HG02642 (cell line): ENCODE measurements at regions not wholly inside any gene's neighbourhood (a gene's known extent, or its start where the extent isn't known, plus 50 kb on each side); places are given as distances from the start of the nearest gene placed in this dataset.

Experiments used
- ATAC-seq: cut with Tn5 transposase; IDR thresholded peaks from one replicate; pipeline ENCODE4 v1.9.1; 2021; ENCODE audit warnings: mild to moderate bottlenecking; ENCODE audit not compliant: unreplicated experiment, poor library complexity

DNA sequence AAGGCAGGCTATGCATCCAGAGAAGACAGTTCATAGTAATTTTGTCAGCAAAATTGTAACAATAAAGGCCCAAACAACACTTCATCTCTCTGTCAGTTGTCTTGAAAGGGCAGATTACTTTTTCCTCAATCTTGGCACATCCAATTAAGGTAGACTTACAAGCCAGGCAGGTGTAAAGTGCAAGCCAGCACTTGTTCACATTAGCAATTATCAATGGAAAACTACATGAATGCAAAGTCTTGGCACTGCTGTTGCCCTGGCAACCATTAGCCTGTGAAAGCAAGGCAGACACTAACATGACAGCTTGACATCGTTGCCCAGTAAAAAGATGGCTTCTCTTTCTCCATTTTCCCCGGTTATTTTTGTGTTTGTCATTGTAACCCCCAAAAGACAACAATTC lies 677.2 kb upstream of the TENM4 start:
- ATAC-seq = no peak

DNA sequence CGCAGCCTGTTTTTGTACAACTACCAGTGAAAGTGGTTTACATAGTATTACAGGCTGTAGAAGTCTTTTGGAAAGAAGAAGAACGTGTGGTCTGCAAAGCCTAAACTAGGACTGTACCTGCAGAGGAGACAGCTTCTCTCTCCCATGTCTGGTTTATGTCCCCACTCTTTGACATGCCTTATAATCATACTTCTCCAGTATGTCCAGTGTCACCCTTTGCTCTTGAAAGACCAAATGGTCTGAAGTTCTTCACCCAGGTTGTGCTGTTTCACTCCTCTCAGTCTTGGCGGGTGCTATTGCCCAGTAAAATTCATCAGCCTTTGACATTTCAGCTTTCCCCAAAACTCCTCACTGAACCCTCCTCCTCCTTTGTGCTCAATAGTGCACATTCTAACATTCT lies 676.0 kb upstream of the TENM4 start:
- ATAC-seq = no peak

DNA sequence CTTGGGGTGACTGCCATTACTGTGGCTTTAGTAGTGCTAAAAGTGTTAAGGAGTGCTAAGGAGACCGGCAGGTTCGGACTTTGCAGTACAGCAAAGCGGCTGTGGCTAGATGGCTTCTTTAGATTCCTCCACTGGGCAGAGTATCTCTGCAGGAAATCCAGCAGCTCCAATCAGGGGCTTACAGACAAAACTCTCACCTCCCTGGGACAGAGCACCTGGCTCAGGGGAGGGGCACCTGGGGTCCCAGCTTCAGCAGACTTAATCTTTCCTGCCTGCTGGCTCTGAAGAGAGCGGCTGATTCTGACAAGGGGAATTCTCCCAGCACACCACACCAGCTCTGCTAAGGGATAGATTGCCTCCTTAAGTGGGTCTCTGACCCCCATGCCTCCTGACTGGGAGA lies 668.8 kb upstream of the TENM4 start:
- ATAC-seq = no peak

DNA sequence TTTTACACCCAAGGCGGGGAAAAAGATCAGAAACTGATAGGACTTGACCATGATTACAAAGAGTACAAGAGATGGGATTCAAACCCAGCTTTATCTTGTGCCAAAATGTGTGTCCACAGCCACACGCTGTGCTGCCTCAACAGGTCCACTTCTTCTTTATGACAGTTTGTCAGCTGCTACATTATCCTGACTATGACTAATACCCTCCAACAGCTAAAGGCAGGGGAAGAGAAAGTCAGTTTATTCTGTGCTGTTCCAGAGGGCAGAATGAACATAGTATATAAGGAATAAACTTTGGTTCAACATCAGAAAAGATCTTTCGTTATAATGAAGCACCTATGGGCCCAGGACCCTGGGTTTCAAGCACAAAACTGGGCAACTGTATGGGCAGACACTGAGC lies 668.2 kb upstream of the TENM4 start:
- no peak for ATAC-seq

DNA sequence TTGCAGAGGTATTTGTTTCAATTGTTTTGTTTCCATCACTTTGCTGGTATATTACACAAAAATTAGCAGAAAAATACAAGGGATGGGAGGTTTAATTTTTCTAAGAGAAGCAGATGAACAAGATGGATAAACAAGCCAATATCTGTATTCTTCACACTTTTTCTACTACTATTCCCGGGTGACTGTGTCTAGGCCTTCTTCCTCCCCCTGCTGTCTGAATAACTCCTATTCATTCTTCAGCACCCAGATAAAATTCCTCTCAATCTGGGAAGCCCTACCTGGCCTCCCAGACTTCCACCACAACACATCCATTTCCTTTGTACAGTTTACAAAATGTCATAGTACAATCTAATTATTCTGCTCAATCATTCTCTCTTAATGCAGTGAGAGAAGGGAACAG lies 666.6 kb upstream of the TENM4 start:
- no peak for ATAC-seq

DNA sequence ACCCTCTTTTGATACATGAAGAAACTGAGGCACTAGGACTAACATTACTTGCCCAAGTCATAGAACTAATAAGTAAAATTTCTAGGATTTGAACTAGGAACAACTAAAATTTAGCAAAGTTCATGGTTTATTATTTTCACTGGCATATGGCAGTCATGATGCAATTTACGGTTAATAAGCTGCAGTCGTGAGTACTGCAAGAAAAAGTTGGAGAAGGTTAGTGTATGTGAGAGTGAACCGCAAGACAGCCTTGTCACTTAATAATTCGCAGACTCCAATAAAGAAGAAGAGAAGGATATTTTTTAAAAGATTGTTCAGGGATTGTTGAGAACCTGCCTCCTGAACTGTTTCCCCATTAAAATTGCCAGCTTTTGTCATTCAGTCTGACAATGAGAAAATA lies 663.4 kb upstream of the TENM4 start:
- no peak for ATAC-seq

DNA sequence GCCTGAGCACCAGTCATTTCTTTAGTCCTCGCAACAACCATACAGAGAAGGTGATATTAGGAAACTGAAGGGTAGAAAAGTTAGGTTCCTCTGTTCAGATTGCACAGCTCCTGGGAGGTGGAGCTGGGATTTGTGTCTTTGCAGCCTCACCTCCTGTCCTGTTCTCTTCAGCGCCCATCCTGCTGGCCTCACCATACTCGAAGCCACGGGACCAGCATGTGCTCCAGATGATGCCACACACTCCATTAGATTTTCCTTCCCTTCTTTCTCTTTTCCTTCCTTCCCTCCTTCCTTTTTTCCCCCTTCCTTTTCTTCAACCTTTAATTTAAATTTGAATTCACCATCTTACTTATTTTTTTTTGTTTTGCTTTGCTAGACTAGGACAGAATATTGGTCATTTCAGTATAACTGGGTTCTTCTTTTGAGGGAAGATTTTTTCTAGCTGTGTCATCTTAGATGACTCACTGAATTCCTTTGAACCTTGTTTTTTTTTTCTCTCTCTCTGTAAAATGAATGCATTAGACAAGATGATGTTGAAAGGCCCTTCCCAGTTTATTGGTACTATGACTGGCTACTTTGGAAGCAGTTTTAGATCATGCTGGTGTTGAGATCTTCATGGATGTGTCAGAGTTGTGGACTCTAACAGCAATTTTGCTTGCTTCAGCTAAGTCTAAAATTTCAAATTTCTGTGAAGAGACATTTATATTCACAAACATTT lies 662.5 kb upstream of the TENM4 start:
- no peak for ATAC-seq

DNA sequence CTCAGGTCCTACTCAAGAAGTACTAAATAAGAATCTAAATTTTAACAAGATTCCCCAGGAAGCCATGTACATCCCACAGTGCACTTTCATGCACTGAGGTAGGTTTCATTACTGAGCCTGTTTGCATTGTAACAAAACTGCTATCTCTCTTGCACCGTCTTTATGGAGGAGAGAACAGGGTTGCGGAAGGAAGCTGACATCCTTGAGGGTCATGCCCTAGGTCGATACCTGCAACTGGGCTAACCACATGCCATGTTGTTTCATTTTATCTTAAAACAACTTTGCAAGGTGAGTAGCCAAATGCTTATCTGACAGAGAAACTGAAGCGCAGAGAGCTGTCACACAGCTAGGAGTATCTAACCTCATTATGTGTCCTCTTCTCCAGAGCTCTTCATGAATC lies 656.3 kb upstream of the TENM4 start:
- no peak for ATAC-seq

DNA sequence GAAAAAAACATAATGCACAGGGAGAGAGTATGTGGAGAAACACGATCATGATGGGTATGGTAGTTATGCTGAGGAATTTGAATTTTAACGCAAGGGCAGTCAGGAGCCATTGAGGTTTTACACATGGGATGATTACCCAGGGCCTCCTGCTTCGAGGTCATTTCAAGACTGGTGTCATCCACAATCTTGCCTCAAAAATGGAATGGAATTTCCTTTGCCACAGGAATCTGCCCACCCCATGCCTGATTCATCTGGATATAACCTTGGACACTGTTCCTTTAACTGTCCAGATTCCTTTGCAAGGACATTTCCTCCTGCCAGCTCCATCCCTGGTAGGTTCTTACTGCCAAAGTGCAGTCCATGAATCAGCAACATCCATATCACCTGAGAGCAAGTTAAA lies 655.9 kb upstream of the TENM4 start:
- ATAC-seq = no peak

DNA sequence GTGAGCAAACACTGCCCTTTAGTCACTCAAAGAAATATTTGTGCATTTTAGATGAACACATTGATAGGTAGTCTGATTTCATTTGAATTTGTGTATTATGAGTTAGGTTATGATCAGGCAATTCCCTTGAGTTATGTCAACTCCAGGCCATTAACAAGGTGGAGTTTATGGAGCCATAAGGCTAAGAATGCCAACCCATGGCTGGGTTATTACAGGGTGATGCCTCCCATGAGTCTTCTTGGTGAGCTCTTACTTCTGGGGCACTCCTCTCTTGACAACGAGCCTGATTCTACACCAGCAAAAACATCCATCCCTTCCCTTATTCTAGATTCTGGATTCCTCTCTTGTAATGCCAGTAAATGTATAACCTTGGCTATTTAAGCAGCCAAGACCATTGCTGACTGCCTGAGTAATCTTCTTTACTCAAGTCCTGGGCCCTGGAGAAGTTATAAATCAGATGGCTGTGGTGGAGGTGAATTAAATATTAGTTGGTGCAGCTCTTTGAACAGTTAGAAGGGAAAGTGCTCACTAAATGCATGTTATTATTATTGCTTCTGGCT lies 645.7 kb upstream of the TENM4 start:
- no peak for ATAC-seq

DNA sequence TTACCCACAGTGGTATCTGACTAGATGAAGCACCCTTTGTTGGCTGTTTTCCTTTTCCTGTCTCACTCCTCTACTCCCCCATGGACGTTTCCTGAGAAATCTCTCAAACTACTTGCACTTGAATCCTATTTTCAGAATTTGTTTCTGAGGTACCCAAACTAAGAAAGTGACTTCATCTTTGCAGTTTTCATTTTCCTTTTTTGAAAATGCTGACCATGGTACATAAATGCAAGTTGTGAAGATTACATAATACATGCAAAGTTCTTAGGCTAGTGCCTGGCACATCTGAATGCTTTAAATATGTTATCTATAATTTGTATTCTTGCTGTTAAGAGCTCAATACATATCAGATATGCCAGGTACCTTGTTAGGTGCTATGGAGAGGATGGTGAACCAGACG lies 644.7 kb upstream of the TENM4 start:
- no peak for ATAC-seq

DNA sequence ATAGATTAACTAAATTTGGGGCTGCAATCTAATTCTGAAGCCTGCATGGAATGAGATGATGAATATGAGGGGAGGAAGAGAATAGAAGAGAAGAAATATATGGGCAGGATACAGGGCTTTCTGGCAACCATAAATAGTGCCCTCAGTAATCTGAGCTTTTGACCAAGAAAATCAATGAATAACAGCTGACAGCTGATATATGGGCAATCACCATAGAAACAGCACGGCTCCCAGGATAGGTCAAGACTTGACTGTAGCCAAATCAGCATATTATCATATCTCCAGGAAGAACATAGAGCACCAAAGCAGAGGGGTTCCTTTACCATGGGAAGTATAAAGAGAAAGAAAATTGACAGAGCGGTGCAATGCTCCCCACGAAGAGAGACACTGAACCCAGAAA lies 643.8 kb upstream of the TENM4 start:
- ATAC-seq = no peak

DNA sequence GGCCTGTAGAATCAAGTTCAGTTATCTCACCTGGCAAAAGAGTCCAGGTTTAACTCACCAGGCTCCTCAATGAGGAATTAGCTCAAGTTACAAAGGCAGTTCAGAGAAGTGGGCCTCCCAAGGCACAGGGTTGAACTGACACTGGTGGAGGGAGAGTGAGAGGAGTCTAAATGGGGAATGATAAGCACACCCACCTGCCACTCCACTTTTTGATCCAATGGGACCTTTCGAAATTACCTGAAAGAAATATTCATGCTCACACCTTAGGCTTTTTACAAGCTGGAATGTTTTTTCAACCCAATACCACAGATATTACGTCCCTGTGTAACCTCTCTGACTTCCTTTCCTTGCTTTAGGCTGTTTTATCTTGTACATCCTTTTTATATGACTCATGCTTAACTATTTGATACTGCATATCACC lies 642.7 kb upstream of the TENM4 start:
- no peak for ATAC-seq

DNA sequence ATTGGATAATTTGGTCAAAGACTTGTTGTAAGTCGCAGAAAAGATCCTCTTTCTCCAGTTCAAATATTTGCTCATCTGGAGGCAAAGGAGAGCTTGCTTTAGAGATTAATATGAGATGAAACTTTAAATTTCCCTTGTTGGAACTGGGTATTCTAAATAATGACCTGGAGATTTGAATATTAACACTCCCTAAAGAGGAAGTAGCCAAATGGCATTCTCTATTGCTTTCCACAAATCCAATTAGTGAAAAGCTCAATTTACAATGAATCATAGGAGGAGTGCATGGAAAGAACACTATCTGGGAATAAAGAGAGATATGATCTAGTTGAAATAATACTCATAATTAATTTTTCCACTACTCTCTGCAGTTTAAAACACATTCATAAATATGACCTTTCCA lies 641.6 kb upstream of the TENM4 start:
- no peak for ATAC-seq

DNA sequence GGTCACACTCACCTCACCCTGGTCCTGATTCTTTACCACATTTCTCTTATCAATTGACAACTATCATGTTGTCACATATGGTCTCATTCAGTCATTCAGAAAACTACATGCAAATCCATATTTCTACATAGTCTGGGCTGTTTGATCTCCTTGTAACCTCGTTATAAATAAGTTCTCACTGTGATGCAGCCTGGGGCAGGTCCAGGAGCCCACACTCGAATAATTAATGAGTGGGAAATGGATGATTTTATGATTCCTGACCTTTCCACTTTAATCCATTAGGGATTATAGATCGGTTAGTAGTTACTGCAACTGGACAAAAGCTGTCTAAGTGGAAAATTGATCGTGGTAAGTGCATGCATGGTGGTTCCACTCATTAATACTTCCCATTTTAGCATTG lies 636.3 kb upstream of the TENM4 start:
- ATAC-seq = no peak

DNA sequence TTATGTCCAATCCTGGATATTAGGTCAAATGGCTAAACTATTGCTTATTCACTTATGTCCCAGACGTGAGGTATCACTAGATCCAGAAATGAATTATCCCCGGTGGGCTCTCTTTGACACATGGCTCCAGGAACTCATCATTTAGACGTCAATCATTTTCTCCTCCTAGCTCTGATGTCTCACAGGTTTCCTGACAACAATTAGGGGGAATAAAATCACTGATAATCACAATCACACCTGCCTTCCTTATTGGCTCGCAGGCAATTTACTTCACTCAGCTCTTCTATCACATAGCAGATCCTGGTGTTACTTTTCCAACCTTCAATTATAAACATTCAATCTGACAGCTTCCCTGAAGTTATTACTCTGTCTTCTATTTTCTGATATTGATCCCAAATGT lies 634.0 kb upstream of the TENM4 start:
- ATAC-seq = no peak

DNA sequence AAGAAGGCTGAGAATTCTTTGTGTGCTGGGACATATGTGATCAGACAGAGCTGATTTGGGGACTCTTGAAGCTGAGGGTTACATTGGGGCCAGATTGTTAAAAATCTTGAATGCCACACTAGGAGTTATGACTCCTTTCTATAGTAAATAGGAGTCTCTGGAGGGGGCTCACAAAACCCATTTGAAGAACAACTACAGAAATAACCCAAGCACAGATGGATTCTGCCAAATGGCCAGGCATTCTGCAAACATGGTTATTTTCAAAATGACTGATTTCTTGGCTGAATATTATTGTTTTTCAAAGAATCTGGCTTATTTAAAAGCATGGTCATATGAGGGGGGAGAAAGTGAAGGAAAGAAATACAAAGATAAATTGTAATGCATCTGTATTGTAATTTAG lies 625.5 kb upstream of the TENM4 start:
- ATAC-seq = no peak

DNA sequence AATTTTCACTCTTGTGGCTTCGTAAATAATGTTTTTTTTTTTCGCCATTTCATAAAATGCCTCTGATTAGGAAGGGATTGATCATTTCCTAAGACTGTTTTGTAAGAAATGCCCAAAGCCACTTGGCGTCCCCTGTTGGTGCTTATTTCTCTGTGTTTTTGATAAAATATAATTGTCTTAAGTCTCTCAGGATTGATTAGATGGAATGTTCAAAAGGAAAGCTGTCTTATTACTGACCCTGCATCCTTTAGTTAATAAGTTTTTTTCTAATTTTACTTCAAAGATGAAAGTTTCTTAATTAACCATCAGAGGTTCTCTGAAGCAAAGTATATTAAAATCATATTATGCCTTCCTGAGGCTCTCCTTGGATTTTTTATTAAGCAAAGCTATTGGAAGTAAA lies 624.3 kb upstream of the TENM4 start:
- no peak for ATAC-seq

DNA sequence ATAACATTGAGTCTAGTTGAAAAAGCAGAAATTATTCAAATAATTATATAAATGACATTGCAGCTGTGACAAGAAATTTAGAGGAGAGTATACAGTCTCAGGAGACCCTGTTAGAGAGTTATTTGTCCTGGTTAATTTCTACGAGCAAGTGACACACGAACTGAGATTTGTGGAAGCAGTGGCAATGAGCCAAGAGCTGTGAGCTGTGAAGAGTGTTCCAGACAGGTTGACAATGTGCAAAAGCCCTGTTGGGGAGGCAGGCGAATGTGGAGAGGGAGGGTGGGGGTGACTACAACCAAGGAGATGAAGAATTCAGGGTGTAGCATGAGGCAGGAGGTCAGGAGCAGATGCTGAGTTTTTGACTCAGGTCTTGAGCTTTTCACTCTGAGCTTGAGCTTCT lies 620.2 kb upstream of the TENM4 start:
- ATAC-seq = no peak

DNA sequence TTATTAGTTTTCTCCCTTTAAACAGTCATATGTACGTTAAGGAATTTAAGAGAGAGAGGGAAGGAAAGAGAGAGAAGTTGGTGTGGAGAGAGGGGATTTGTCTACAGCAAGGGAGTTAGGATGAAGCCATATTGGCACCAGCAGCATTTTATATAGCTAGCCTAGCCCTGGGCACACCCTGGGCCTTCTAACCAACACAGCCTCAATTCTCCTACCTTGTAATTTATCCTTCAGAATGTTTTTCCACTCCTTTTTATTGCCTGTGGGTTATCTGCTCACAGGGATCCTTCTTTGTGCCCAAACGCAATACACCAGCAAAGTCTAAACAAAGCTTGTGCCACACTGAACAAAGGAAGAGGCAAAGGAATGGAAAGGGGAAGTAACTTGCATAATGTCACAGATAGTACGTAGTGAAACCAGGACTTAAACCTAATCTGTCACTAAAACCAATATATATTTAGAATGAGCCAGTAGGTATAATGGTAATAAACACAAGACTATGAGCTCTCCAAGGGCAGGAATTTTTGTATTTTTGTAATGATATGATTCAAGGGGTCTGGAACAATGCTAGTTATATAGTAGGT lies 613.8 kb upstream of the TENM4 start:
- no peak for ATAC-seq

DNA sequence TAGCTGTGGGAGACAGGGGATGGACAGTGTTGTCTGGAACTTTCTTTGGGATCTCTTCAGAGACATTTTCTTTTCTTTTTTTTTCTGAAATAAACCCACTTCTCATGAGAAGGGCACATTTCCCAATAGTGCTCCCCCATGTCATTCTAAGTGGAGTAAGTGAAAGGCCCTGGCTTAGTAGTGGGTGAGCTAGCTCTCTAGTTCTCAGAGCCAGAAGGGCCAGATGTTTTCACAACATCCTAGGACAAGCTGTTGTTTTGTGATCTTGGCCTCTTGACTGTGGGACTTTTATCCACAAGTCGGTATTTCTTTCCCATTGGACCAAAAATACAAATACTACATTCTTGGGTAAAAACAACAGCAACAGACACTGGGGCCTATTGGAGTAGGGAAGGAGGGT lies 607.7 kb upstream of the TENM4 start:
- ATAC-seq = no peak
